Embryonic facial prominence (tissue), 1 donor: ENCODE measurements at regions not wholly inside any gene's neighbourhood (a gene's known extent, or its start where the extent isn't known, plus 50 kb on each side); places are given as distances from the start of the nearest gene placed in this dataset.

ENCODE experiments used
- DNase-seq: peaks from one replicate; pipeline ENCODE4 v3.0.0-alpha.2; 2016; ENCODE audit errors: extremely low spot score

GRCh38 chr11:127074151-127074761 lies 73.7 kb upstream of the KIRREL3 start:
- DNase-seq: no peak

- DNase-seq: no peak
Measured at GRCh38 chr11:127073621-127074020, 73.1 kb upstream of the KIRREL3 start.

GRCh38 chr11:127071606-127072005 lies 71.0 kb upstream of the KIRREL3 start:
- DNase-seq: no peak

DNA sequence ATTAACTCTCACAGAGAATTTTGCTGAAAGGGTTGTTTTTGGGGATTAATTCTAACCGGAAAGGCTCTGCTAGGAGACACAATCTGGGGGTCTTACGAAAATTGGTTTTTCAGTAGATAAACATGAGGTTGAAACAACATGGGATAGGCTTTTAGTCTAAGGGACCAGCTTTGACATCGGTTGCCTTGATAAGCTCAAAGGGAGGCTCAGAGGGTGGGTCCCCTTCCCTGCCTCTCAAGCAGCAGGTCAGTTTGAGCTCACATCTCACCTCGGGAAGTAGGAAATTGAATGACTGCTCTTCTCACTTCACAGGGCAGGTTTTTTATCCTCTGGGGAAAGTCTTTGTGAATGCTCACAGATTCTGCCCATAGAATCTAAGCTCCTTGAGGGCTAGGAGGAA lies 70.2 kb upstream of the KIRREL3 start:
- no peak for DNase-seq

- DNase-seq: no peak
Measured at GRCh38 chr11:127066401-127067090, 66.0 kb upstream of the KIRREL3 start.

GRCh38 chr11:127063241-127063640 lies 62.7 kb upstream of the KIRREL3 start:
- DNase-seq: no peak

DNA sequence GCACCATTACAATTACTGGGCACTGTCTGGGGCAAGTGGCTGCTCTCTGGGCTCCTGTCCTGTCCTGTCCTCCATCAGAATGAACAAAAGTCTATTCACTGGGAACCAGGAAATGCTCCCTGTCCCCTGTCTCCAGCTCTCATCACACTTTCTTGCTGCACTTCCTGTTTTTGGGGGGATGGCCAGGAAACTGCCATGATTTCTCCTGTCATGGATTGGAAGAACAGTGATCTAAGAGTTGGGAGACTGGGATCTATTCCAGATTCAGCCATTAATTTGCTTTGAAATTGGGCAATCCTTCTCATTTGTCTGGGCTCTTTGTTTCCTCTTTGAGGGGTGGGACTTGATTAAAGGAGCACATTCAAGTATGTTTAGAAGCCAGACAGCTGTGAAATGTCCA lies 61.4 kb upstream of the KIRREL3 start:
- DNase-seq: no peak

DNA sequence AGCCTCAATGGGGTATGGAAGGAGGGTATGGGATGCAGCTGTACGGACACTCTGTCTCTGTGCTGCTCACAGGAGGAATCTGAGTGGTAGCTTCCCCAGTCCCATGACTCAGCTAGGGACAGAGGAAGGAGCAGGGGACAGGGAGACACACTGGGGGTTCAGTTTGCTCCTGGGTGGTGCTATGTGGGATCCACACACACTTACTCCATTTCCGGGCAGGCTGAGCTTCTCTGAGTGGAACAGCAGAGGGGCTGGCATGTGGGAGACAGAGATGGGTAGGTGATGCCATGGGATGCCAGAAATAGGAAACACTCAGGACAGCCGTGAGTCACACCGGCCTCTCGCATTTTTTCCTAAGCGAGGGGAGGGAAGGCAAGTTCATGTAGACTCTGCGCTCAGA lies 59.2 kb upstream of the KIRREL3 start:
- DNase-seq: no peak

DNA sequence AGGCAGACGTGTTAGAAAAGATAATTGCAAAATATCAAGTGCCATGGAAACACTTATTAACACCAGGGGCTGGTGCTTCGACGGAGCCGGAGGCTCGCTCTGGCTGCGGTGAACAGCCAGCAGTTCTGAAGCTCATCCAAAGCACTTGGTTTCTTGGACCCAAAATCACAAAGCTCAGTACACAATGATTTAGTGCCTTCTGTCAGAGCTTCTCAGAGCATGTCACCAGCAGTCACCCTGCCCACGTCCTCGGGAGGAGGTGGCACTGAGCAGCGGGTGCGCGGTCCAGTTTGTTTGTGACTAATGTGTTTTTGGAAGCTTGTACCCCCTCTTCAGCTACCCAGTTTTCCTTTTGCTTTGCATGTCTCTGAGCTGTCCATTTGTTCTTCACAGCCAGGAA lies 58.7 kb upstream of the KIRREL3 start:
- no peak for DNase-seq

DNA sequence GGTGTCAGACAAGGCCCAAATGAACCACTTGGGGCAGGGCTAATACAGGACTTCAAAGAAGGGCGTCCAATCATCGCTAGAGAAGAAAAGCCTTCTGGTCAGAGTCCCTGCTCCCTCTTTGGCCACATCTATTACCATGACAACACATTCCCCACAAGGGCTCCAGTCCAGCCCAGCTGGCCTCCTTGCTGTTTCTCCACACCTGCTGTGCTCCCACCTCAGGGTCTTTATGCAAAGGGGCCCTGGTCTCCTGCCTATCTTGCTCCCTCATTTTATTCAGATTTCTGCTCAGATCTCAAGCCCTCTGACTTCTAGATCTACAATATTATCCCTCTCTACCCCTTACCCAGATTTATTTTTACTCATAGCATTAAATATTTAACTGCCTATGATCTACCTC lies 58.0 kb upstream of the KIRREL3 start:
- no peak for DNase-seq

- DNase-seq: no peak
Measured at GRCh38 chr11:127057126-127057525, 56.6 kb upstream of the KIRREL3 start.

- no peak for DNase-seq
Measured at GRCh38 chr11:127056338-127056971, 55.9 kb upstream of the KIRREL3 start.

DNA sequence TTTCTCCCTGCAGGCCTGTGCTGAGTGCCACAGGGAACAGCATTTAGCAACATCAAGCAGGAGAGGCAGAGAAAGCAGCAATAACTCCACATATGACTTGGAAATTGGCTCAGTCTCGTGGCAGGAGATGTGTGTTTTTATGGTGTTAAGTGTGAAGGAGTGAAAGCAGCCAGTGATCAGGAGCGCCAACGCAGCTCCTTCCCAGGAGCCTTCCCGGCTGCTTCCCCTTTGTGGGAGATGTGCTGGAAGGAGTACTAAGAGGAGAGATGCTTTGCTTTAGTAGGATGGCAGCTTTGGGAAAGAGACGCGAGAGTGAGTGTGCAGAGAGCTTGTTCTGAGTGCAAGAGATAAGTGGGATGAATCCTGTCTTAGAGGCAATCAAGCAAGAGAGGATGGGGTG lies 54.7 kb upstream of the KIRREL3 start:
- DNase-seq: no peak

DNA sequence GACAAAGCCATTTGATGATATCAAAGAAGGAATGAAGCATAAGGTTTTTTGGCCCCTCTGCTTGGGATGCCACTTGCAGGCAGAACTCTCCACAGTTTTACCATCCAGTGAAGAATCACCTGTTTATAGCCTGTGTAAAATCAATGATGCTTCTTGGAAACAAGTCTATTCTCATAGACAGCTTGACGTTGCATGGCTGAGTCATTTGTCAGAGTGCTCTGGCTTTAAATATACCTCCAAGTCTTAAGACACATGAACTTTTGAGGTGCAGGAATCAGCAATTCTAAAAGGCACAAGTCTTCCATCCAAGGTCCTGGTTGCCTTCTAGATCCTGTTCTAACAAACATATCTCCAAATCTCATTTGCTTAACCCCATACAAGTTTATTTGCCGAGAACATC lies 53.6 kb upstream of the KIRREL3 start:
- no peak for DNase-seq

DNA sequence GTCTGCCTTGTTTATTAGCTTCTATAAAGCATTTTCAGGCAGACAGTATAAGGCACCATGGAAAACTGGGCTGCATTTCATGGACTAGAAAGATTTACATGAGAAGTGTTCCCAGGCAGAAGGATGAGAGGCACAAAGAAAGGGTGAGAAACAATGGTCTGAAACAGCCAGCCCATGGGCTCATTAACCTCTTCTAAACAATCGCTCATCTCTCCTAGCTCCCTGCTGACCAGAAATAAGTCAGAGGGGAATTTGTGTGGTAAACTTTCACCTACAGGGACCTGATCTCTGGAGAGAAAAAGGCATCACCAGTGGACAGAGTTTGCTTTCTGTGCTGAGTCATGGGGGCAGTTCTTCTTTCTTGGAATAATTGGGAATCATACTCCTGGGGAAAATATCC lies 51.8 kb upstream of the KIRREL3 start:
- DNase-seq: no peak
